ENCODE measurements at regions not wholly inside any gene's neighbourhood (a gene's known extent, or its start where the extent isn't known, plus 50 kb on each side); places are given as distances from the start of the nearest gene placed in this dataset.

DNA sequence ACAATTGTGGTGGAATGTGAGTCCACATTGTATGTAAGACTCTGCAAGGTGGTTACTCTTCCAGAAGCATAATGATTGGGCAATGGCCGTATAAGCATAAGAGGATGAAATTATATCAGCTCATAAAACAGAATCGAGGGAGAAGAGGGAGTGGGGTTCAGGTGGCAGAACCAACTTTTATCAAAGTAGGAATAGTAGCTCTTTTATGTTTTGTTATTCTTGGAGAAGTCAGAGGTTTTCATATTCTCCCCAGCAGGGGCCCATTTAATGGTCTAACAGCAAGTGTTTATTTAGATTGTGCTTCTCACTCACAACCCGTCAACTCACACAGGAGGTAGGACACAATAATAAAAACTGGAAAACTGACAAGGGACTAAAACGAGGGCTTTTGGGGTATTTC, 291.3 kb upstream of the CD180 start (continued):
- TF ChIP-seq PATZ1 (tag by site-specific recombination; IDR thresholded peaks at IDR 0.05): no peak
- no peak for TF ChIP-seq MEIS1 (CRISPR knock-in tag; IDR thresholded peaks at IDR 0.05; ENCODE audit: borderline replicate concordance)
- TF ChIP-seq ZNF24 (tag by site-specific recombination; IDR thresholded peaks at IDR 0.05): 0 out of 2 replicates have a peak, but pooled peaks have one; percentile 40
- peak; percentile 61 for TF ChIP-seq ZBTB44 (tag by site-specific recombination; IDR thresholded peaks at IDR 0.05)
- TF ChIP-seq ZNF366 (tag by site-specific recombination; conservative IDR thresholded peaks at IDR 0.05): no peak
- no peak for TF ChIP-seq ZNF248 (tag by site-specific recombination; IDR thresholded peaks at IDR 0.05)
- no peak for TF ChIP-seq ZNF169 (tag by site-specific recombination; IDR thresholded peaks at IDR 0.05)
- TF ChIP-seq REPIN1 (tag by site-specific recombination; IDR thresholded peaks at IDR 0.05; ENCODE audit: low read depth): no peak
- 0 out of 2 replicates have a peak, but pooled peaks have one; percentile 31 for TF ChIP-seq ZNF449 (tag by site-specific recombination; IDR thresholded peaks at IDR 0.05)
- no peak for TF ChIP-seq SP7 (tag by site-specific recombination; IDR thresholded peaks at IDR 0.05)
- TF ChIP-seq ZNF48 (tag by site-specific recombination; IDR thresholded peaks at IDR 0.05): no peak
- no peak for TF ChIP-seq ZNF350 (tag by site-specific recombination; IDR thresholded peaks at IDR 0.05)
- no peak for TF ChIP-seq ZNF654 (tag by site-specific recombination; IDR thresholded peaks at IDR 0.05; ENCODE audit: low read depth)
- no peak for TF ChIP-seq ZNF510 (tag by site-specific recombination; IDR thresholded peaks at IDR 0.05; ENCODE audit: insufficient replicate concordance)
- TF ChIP-seq ZNF707 (tag by site-specific recombination; IDR thresholded peaks at IDR 0.05): no peak; the same call in 1 of the 2 replicates
- no peak for TF ChIP-seq ZNF571 (tag by site-specific recombination; IDR thresholded peaks at IDR 0.05)
- TF ChIP-seq, protein P1, sequence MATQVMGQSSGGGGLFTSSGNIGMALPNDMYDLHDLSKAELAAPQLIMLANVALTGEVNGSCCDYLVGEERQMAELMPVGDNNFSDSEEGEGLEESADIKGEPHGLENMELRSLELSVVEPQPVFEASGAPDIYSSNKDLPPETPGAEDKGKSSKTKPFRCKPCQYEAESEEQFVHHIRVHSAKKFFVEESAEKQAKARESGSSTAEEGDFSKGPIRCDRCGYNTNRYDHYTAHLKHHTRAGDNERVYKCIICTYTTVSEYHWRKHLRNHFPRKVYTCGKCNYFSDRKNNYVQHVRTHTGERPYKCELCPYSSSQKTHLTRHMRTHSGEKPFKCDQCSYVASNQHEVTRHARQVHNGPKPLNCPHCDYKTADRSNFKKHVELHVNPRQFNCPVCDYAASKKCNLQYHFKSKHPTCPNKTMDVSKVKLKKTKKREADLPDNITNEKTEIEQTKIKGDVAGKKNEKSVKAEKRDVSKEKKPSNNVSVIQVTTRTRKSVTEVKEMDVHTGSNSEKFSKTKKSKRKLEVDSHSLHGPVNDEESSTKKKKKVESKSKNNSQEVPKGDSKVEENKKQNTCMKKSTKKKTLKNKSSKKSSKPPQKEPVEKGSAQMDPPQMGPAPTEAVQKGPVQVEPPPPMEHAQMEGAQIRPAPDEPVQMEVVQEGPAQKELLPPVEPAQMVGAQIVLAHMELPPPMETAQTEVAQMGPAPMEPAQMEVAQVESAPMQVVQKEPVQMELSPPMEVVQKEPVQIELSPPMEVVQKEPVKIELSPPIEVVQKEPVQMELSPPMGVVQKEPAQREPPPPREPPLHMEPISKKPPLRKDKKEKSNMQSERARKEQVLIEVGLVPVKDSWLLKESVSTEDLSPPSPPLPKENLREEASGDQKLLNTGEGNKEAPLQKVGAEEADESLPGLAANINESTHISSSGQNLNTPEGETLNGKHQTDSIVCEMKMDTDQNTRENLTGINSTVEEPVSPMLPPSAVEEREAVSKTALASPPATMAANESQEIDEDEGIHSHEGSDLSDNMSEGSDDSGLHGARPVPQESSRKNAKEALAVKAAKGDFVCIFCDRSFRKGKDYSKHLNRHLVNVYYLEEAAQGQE (tag by site-specific recombination; IDR thresholded peaks at IDR 0.05): no peak
- no peak for TF ChIP-seq HOXD13 (CRISPR knock-in tag; IDR thresholded peaks at IDR 0.05; ENCODE audit: borderline replicate concordance)
- no peak for TF ChIP-seq ZNF221 (tag by site-specific recombination; IDR thresholded peaks at IDR 0.05; ENCODE audit: borderline replicate concordance)
- TF ChIP-seq, protein P2, sequence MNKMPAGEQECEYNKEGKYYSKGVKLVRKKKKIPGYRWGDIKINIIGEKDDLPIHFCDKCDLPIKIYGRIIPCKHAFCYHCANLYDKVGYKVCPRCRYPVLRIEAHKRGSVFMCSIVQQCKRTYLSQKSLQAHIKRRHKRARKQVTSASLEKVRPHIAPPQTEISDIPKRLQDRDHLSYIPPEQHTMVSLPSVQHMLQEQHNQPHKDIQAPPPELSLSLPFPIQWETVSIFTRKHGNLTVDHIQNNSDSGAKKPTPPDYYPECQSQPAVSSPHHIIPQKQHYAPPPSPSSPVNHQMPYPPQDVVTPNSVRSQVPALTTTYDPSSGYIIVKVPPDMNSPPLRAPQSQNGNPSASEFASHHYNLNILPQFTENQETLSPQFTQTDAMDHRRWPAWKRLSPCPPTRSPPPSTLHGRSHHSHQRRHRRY (tag by site-specific recombination; IDR thresholded peaks at IDR 0.05): no peak
- no peak for TF ChIP-seq ZNF133 (tag by site-specific recombination; IDR thresholded peaks at IDR 0.05)
- TF ChIP-seq ZNF629 (tag by site-specific recombination; IDR thresholded peaks at IDR 0.05): no peak
- no peak for TF ChIP-seq ZNF394 (tag by site-specific recombination; IDR thresholded peaks at IDR 0.05; ENCODE audit: borderline replicate concordance)
- TF ChIP-seq ZBTB20 (tag by site-specific recombination; IDR thresholded peaks at IDR 0.05): no peak
- TF ChIP-seq YY2 (tag by site-specific recombination; IDR thresholded peaks at IDR 0.05): no peak
- TF ChIP-seq, protein P3, sequence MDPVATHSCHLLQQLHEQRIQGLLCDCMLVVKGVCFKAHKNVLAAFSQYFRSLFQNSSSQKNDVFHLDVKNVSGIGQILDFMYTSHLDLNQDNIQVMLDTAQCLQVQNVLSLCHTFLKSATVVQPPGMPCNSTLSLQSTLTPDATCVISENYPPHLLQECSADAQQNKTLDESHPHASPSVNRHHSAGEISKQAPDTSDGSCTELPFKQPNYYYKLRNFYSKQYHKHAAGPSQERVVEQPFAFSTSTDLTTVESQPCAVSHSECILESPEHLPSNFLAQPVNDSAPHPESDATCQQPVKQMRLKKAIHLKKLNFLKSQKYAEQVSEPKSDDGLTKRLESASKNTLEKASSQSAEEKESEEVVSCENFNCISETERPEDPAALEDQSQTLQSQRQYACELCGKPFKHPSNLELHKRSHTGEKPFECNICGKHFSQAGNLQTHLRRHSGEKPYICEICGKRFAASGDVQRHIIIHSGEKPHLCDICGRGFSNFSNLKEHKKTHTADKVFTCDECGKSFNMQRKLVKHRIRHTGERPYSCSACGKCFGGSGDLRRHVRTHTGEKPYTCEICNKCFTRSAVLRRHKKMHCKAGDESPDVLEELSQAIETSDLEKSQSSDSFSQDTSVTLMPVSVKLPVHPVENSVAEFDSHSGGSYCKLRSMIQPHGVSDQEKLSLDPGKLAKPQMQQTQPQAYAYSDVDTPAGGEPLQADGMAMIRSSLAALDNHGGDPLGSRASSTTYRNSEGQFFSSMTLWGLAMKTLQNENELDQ (tag by site-specific recombination; IDR thresholded peaks at IDR 0.05; ENCODE audit: low read depth): no peak
- no peak for TF ChIP-seq ZNF521 (tag by site-specific recombination; IDR thresholded peaks at IDR 0.05)

Data from HEK293 (cell line).